WTC11 (cell line): ENCODE measurements at regions not wholly inside any gene's neighbourhood (a gene's known extent, or its start where the extent isn't known, plus 50 kb on each side); places are given as distances from the start of the nearest gene placed in this dataset.

Experiments used
- ATAC-seq: fragments of 200-7000 bp; cut with Tn5 transposase; 2 replicates; pipeline ENCODE4 v1.10.0; 2021; ENCODE audit warnings: mild to moderate bottlenecking, moderate library complexity
- CTCF ChIA-PET: fragments of 300-600 bp; sonication (Branson Sonifier 250); formaldehyde crosslinking; loops from one replicate; lab custom pipeline; 2021; ENCODE audit warnings: antibody characterized with exemption; lab: Charles Lee
- POLR2A ChIA-PET: fragments of 350-600 bp; sonication (Branson Sonifier 250); formaldehyde crosslinking; loops from one replicate; lab custom pipeline; 2021; ENCODE audit warnings: antibody characterized with exemption; lab: Charles Lee
- DNase-seq: peaks from one replicate; pipeline ENCODE4 v3.0.0; 2021; ENCODE audit warnings: low spot score
- H3K27ac Mint-ChIP-seq: 2 replicates; pipeline ENCODE4 v1.8.0; 2021; ENCODE audit warnings: mixed read lengths
- H3K27me3 Mint-ChIP-seq: 2 replicates; pipeline ENCODE4 v1.8.0; 2021; ENCODE audit warnings: low read depth, mild to moderate bottlenecking, moderate library complexity, mixed read lengths
- H3K36me3 Mint-ChIP-seq: 2 replicates; pipeline ENCODE4 v1.8.0; 2021; ENCODE audit warnings: mixed read lengths
- H3K4me1 Mint-ChIP-seq: 2 replicates; pipeline ENCODE4 v1.8.0; 2022; ENCODE audit warnings: mixed read lengths
- H3K4me3 Mint-ChIP-seq: 2 replicates; pipeline ENCODE4 v1.8.0; 2021; ENCODE audit warnings: mild to moderate bottlenecking, moderate library complexity, mixed read lengths
- H3K9me3 Mint-ChIP-seq: 2 replicates; pipeline ENCODE4 v1.8.0; 2021; ENCODE audit warnings: mixed read lengths
- ATF1 ChIP-seq: sonication (generic); formaldehyde crosslinking; IDR thresholded peaks from 2 replicates; pipeline ENCODE4 v1.8.1; 2023; ENCODE audit warnings: mild to moderate bottlenecking, moderate library complexity, missing genetic modification reagents
- ELF4 ChIP-seq: sonication (generic); formaldehyde crosslinking; IDR thresholded peaks from 2 replicates; pipeline ENCODE4 v1.8.1; 2022; ENCODE audit warnings: low read depth, mild to moderate bottlenecking, moderate library complexity, missing genetic modification reagents
- FOXJ3 ChIP-seq: sonication (generic); formaldehyde crosslinking; IDR thresholded peaks from 2 replicates; pipeline ENCODE4 v1.9.0; 2021; ENCODE audit warnings: missing genetic modification reagents, mild to moderate bottlenecking, borderline replicate concordance
- FOXK1 ChIP-seq: sonication (generic); formaldehyde crosslinking; IDR thresholded peaks from 2 replicates; pipeline ENCODE4 v1.8.0; 2022; ENCODE audit warnings: mild to moderate bottlenecking, moderate library complexity, missing genetic modification reagents
- GRHL2 ChIP-seq: fragments of 250-450 bp; sonication (Bioruptor Pico); IDR thresholded peaks from 2 replicates; pipeline ENCODE4 v1.8.0; 2022; ENCODE audit warnings: mild to moderate bottlenecking, moderate library complexity; ENCODE audit not compliant: insufficient replicate concordance, severe bottlenecking
- GTF2I ChIP-seq: fragments of 250-450 bp; sonication (Bioruptor Pico); conservative IDR thresholded peaks from 2 replicates; pipeline ENCODE4 v1.4.0; 2021; ENCODE audit warnings: mild to moderate bottlenecking
- KAT7 ChIP-seq: sonication (generic); formaldehyde crosslinking; IDR thresholded peaks from 2 replicates; pipeline ENCODE4 v1.8.1; 2023; ENCODE audit warnings: missing genetic modification reagents, mild to moderate bottlenecking, borderline replicate concordance
- OVOL2 ChIP-seq: fragments of 250-450 bp; sonication (Bioruptor Pico); IDR thresholded peaks from 2 replicates; pipeline ENCODE4 v1.9.0; 2021; ENCODE audit warnings: mild to moderate bottlenecking, borderline replicate concordance
- SMAD3 ChIP-seq: sonication (generic); formaldehyde crosslinking; IDR thresholded peaks from 2 replicates; pipeline ENCODE4 v1.8.0; 2022; ENCODE audit warnings: missing genetic modification reagents, mild to moderate bottlenecking, borderline replicate concordance
- TCF7 ChIP-seq: sonication (generic); formaldehyde crosslinking; IDR thresholded peaks from 2 replicates; pipeline ENCODE4 v1.8.0; 2022; ENCODE audit warnings: mild to moderate bottlenecking, low read depth, missing genetic modification reagents, moderate library complexity
- TEAD1 ChIP-seq: sonication (generic); formaldehyde crosslinking; IDR thresholded peaks from 2 replicates; pipeline ENCODE4 v1.8.0; 2022; ENCODE audit warnings: mild to moderate bottlenecking, missing genetic modification reagents
- TEAD4 ChIP-seq: sonication (generic); formaldehyde crosslinking; IDR thresholded peaks from 2 replicates; pipeline ENCODE4 v1.8.0; 2022; ENCODE audit warnings: mild to moderate bottlenecking, missing genetic modification reagents
- ZNF138 ChIP-seq: sonication (generic); formaldehyde crosslinking; conservative IDR thresholded peaks from 2 replicates; pipeline ENCODE4 v1.8.1; 2022; ENCODE audit warnings: mild to moderate bottlenecking, moderate library complexity, missing genetic modification reagents
- ZNF219 ChIP-seq: sonication (generic); formaldehyde crosslinking; IDR thresholded peaks from 2 replicates; pipeline ENCODE4 v1.8.0; 2023; ENCODE audit warnings: missing genetic modification reagents, mild to moderate bottlenecking, borderline replicate concordance
- ZNF416 ChIP-seq: fragments of 250-450 bp; sonication (Bioruptor Pico); IDR thresholded peaks from 2 replicates; pipeline ENCODE4 v1.9.0; 2021; ENCODE audit warnings: mild to moderate bottlenecking, inconsistent platforms
- TF ChIP-seq, protein P1 (sequence below): sonication (generic); formaldehyde crosslinking; IDR thresholded peaks from 2 replicates; pipeline ENCODE4 v1.8.1; 2023; ENCODE audit warnings: mild to moderate bottlenecking, missing genetic modification reagents
- TF ChIP-seq, protein P2 (sequence below): sonication (generic); formaldehyde crosslinking; IDR thresholded peaks from 2 replicates; pipeline ENCODE4 v1.8.0; 2023; ENCODE audit warnings: missing genetic modification reagents, mild to moderate bottlenecking, borderline replicate concordance
- TF ChIP-seq, protein P3 (sequence below): sonication (generic); formaldehyde crosslinking; IDR thresholded peaks from 2 replicates; pipeline ENCODE4 v1.8.1; 2023; ENCODE audit warnings: mild to moderate bottlenecking, missing genetic modification reagents, moderate library complexity
- TF ChIP-seq, protein P4 (sequence below): sonication (generic); formaldehyde crosslinking; IDR thresholded peaks from 2 replicates; pipeline ENCODE4 v1.8.1; 2023; ENCODE audit warnings: mild to moderate bottlenecking, missing genetic modification reagents, borderline replicate concordance
- TF ChIP-seq, protein P5 (sequence below): sonication (generic); formaldehyde crosslinking; conservative IDR thresholded peaks from 2 replicates; pipeline ENCODE4 v1.8.1; 2023; ENCODE audit warnings: mild to moderate bottlenecking, low read depth, missing genetic modification reagents, moderate library complexity
- TF ChIP-seq, protein P6 (sequence below): fragments of 250-450 bp; sonication (Bioruptor Pico); IDR thresholded peaks from 2 replicates; pipeline ENCODE4 v1.9.0; 2021; ENCODE audit warnings: mild to moderate bottlenecking
- TF ChIP-seq, protein P7 (sequence below): fragments of 200-600 bp; IDR thresholded peaks from 2 replicates; pipeline ENCODE4 v1.8.0; 2022; ENCODE audit warnings: antibody characterized with exemption

DNA sequence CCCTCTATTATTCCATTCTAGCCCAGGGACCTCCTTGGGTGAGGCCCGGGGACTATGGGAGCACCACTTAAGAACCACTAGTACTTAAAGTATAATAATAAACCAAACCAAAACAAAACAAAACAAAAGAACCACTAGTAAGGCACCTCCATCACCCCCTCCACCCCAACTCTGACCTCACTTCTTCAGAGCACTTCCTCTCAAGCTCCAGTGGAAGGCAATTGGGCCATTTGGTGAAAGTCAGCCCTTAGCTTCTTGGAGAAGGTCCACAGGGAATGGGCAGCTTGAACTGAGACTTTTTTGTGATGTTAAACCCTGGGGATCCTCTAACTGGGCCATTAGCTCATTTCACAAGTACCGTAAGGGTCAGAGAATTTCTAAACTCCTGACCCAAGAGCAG is 237.3 kb downstream of the RHOU start:
- no peak for DNase-seq
- Mint-ChIP-seq H3K4me3 (no peak overlapping the region), H3K9me3 (no peaks in the 10 kb centered on the region)
- POLR2A ChIA-PET = no interaction called here
- no peak for ATAC-seq
- TF ChIP-seq TEAD1 (no peak), TEAD4 (no peak), ZNF219 (CRISPR knock-in tag) (no peak), GTF2I (no peak), FOXJ3 (CRISPR knock-in tag) (no peak), GRHL2 (CRISPR knock-in tag) (no peak), FOXK1 (no peak), SMAD3 (CRISPR knock-in tag) (no peak), ELF4 (no peak)
- TF ChIP-seq, protein P1, sequence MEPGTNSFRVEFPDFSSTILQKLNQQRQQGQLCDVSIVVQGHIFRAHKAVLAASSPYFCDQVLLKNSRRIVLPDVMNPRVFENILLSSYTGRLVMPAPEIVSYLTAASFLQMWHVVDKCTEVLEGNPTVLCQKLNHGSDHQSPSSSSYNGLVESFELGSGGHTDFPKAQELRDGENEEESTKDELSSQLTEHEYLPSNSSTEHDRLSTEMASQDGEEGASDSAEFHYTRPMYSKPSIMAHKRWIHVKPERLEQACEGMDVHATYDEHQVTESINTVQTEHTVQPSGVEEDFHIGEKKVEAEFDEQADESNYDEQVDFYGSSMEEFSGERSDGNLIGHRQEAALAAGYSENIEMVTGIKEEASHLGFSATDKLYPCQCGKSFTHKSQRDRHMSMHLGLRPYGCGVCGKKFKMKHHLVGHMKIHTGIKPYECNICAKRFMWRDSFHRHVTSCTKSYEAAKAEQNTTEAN = no peak
- TF ChIP-seq, protein P2, sequence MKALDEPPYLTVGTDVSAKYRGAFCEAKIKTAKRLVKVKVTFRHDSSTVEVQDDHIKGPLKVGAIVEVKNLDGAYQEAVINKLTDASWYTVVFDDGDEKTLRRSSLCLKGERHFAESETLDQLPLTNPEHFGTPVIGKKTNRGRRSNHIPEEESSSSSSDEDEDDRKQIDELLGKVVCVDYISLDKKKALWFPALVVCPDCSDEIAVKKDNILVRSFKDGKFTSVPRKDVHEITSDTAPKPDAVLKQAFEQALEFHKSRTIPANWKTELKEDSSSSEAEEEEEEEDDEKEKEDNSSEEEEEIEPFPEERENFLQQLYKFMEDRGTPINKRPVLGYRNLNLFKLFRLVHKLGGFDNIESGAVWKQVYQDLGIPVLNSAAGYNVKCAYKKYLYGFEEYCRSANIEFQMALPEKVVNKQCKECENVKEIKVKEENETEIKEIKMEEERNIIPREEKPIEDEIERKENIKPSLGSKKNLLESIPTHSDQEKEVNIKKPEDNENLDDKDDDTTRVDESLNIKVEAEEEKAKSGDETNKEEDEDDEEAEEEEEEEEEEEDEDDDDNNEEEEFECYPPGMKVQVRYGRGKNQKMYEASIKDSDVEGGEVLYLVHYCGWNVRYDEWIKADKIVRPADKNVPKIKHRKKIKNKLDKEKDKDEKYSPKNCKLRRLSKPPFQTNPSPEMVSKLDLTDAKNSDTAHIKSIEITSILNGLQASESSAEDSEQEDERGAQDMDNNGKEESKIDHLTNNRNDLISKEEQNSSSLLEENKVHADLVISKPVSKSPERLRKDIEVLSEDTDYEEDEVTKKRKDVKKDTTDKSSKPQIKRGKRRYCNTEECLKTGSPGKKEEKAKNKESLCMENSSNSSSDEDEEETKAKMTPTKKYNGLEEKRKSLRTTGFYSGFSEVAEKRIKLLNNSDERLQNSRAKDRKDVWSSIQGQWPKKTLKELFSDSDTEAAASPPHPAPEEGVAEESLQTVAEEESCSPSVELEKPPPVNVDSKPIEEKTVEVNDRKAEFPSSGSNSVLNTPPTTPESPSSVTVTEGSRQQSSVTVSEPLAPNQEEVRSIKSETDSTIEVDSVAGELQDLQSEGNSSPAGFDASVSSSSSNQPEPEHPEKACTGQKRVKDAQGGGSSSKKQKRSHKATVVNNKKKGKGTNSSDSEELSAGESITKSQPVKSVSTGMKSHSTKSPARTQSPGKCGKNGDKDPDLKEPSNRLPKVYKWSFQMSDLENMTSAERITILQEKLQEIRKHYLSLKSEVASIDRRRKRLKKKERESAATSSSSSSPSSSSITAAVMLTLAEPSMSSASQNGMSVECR (CRISPR knock-in tag) = no peak
- TF ChIP-seq, protein P3, sequence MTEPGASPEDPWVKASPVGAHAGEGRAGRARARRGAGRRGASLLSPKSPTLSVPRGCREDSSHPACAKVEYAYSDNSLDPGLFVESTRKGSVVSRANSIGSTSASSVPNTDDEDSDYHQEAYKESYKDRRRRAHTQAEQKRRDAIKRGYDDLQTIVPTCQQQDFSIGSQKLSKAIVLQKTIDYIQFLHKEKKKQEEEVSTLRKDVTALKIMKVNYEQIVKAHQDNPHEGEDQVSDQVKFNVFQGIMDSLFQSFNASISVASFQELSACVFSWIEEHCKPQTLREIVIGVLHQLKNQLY = no peak
- TF ChIP-seq, all 79 proteins: peak for 0
- no peak overlapping the region for H3K27ac Mint-ChIP-seq
- H3K36me3 Mint-ChIP-seq = no peaks in the 10 kb centered on the region
- H3K4me1 Mint-ChIP-seq = peaks cover 38% of the 10 kb centered on the region
- no peaks in the 10 kb centered on the region; the same call in 1 of the 2 replicates for H3K27me3 Mint-ChIP-seq
- CTCF ChIA-PET = no interaction called here

DNA sequence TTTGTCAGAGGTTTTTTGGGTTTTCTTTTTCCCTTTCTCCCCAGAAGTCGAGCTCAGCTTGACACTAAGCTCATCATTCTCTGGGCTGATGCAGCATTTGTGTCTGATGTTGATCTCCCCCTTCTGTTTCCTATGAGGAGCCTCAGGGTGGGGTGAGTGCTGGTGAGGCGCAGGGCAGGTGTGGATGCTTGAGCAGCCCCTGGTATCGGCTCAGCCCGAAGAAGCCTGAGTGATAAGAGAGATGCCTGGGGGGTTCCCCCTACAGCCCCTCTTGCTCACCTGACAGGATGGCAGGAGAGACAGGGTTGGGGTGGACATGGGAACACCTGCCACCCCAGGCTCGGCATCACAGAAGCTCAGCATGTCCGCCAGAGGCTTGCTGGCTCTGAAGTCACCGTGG is 239.0 kb downstream of the RHOU start:
- no peak for DNase-seq
- Mint-ChIP-seq H3K36me3 (no peaks in the 10 kb centered on the region), H3K27me3 (no peaks in the 10 kb centered on the region; the same call in 1 of the 2 replicates), H3K4me3 (no peak overlapping the region), H3K27ac (no peak overlapping the region), H3K4me1 (peaks cover 45% of the 10 kb centered on the region), H3K9me3 (no peaks in the 10 kb centered on the region)
- ATAC-seq = no peak
- ChIA-PET POLR2A (no interaction called here), CTCF (no interaction called here)
- TF ChIP-seq, protein P4, sequence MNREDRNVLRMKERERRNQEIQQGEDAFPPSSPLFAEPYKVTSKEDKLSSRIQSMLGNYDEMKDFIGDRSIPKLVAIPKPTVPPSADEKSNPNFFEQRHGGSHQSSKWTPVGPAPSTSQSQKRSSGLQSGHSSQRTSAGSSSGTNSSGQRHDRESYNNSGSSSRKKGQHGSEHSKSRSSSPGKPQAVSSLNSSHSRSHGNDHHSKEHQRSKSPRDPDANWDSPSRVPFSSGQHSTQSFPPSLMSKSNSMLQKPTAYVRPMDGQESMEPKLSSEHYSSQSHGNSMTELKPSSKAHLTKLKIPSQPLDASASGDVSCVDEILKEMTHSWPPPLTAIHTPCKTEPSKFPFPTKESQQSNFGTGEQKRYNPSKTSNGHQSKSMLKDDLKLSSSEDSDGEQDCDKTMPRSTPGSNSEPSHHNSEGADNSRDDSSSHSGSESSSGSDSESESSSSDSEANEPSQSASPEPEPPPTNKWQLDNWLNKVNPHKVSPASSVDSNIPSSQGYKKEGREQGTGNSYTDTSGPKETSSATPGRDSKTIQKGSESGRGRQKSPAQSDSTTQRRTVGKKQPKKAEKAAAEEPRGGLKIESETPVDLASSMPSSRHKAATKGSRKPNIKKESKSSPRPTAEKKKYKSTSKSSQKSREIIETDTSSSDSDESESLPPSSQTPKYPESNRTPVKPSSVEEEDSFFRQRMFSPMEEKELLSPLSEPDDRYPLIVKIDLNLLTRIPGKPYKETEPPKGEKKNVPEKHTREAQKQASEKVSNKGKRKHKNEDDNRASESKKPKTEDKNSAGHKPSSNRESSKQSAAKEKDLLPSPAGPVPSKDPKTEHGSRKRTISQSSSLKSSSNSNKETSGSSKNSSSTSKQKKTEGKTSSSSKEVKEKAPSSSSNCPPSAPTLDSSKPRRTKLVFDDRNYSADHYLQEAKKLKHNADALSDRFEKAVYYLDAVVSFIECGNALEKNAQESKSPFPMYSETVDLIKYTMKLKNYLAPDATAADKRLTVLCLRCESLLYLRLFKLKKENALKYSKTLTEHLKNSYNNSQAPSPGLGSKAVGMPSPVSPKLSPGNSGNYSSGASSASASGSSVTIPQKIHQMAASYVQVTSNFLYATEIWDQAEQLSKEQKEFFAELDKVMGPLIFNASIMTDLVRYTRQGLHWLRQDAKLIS (CRISPR knock-in tag) = no peak
- no peak for TF ChIP-seq TCF7 (CRISPR knock-in tag)
- no peak for TF ChIP-seq OVOL2 (CRISPR knock-in tag)
- no peak for TF ChIP-seq ATF1
- no peak for TF ChIP-seq ZNF138 (CRISPR knock-in tag)
- no peak for TF ChIP-seq ZNF416 (CRISPR knock-in tag)
- TF ChIP-seq, protein P5, sequence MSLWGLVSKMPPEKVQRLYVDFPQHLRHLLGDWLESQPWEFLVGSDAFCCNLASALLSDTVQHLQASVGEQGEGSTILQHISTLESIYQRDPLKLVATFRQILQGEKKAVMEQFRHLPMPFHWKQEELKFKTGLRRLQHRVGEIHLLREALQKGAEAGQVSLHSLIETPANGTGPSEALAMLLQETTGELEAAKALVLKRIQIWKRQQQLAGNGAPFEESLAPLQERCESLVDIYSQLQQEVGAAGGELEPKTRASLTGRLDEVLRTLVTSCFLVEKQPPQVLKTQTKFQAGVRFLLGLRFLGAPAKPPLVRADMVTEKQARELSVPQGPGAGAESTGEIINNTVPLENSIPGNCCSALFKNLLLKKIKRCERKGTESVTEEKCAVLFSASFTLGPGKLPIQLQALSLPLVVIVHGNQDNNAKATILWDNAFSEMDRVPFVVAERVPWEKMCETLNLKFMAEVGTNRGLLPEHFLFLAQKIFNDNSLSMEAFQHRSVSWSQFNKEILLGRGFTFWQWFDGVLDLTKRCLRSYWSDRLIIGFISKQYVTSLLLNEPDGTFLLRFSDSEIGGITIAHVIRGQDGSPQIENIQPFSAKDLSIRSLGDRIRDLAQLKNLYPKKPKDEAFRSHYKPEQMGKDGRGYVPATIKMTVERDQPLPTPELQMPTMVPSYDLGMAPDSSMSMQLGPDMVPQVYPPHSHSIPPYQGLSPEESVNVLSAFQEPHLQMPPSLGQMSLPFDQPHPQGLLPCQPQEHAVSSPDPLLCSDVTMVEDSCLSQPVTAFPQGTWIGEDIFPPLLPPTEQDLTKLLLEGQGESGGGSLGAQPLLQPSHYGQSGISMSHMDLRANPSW (CRISPR knock-in tag) = no peak
- no peak for TF ChIP-seq KAT7
- TF ChIP-seq, protein P6, sequence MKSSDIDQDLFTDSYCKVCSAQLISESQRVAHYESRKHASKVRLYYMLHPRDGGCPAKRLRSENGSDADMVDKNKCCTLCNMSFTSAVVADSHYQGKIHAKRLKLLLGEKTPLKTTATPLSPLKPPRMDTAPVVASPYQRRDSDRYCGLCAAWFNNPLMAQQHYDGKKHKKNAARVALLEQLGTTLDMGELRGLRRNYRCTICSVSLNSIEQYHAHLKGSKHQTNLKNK (CRISPR knock-in tag) = no peak
- TF ChIP-seq, protein P7, sequence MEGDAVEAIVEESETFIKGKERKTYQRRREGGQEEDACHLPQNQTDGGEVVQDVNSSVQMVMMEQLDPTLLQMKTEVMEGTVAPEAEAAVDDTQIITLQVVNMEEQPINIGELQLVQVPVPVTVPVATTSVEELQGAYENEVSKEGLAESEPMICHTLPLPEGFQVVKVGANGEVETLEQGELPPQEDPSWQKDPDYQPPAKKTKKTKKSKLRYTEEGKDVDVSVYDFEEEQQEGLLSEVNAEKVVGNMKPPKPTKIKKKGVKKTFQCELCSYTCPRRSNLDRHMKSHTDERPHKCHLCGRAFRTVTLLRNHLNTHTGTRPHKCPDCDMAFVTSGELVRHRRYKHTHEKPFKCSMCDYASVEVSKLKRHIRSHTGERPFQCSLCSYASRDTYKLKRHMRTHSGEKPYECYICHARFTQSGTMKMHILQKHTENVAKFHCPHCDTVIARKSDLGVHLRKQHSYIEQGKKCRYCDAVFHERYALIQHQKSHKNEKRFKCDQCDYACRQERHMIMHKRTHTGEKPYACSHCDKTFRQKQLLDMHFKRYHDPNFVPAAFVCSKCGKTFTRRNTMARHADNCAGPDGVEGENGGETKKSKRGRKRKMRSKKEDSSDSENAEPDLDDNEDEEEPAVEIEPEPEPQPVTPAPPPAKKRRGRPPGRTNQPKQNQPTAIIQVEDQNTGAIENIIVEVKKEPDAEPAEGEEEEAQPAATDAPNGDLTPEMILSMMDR = no peak
